ENCODE measurements at regions not wholly inside any gene's neighbourhood (a gene's known extent, or its start where the extent isn't known, plus 50 kb on each side); places are given as distances from the start of the nearest gene placed in this dataset.

GRCh38 chr6:139659711-139660110, 285.3 kb upstream of the CITED2 start:
- DNase-seq (ENCODE audit: low read depth) = no peak
- TF ChIP-seq CTCF (IDR thresholded peaks at IDR 0.05; ENCODE audit: insufficient read depth, low read length) = no peak
- H3K4me3 ChIP-seq (ENCODE audit: low read depth, low read length) = no peak overlapping the region

GRCh38 chr6:139659196-139659595, 284.7 kb upstream of the CITED2 start:
- no peak overlapping the region for H3K4me3 ChIP-seq (ENCODE audit: low read depth, low read length)
- no peak for DNase-seq (ENCODE audit: low read depth)
- no peak for TF ChIP-seq CTCF (IDR thresholded peaks at IDR 0.05; ENCODE audit: insufficient read depth, low read length)

- H3K4me3 ChIP-seq (ENCODE audit: low read depth, low read length) = no peak overlapping the region
- DNase-seq (ENCODE audit: low read depth) = no peak
- TF ChIP-seq CTCF (IDR thresholded peaks at IDR 0.05; ENCODE audit: insufficient read depth, low read length) = no peak
These were observed 282.7 kb upstream of the CITED2 start for GRCh38 chr6:139657119-139657518.

GRCh38 chr6:139655783-139656705, 281.6 kb upstream of the CITED2 start:
- DNase-seq (ENCODE audit: low read depth) = no peak
- TF ChIP-seq CTCF (IDR thresholded peaks at IDR 0.05; ENCODE audit: insufficient read depth, low read length) = no peak
- no peak overlapping the region for H3K4me3 ChIP-seq (ENCODE audit: low read depth, low read length)

GRCh38 chr6:139654888-139655782, 280.7 kb upstream of the CITED2 start:
- no peak for TF ChIP-seq CTCF (IDR thresholded peaks at IDR 0.05; ENCODE audit: insufficient read depth, low read length)
- no peak for DNase-seq (ENCODE audit: low read depth)

GRCh38 chr6:139654309-139654708, 279.9 kb upstream of the CITED2 start:
- no peak for TF ChIP-seq CTCF (IDR thresholded peaks at IDR 0.05; ENCODE audit: insufficient read depth, low read length)

More at GRCh38 chr6:139654888-139655782, 280.7 kb upstream of the CITED2 start:
- H3K4me3 ChIP-seq (ENCODE audit: low read depth, low read length) = no peak overlapping the region

More at GRCh38 chr6:139654309-139654708, 279.9 kb upstream of the CITED2 start:
- no peak overlapping the region for H3K4me3 ChIP-seq (ENCODE audit: low read depth, low read length)
- no peak for DNase-seq (ENCODE audit: low read depth)
